Left lobe of liver (tissue), 2 donors: ENCODE measurements at regions not wholly inside any gene's neighbourhood (a gene's known extent, or its start where the extent isn't known, plus 50 kb on each side); places are given as distances from the start of the nearest gene placed in this dataset.

Source experiments
- ATAC-seq: fragments of 200-7000 bp; cut with Tn5 transposase; one replicate; pipeline ENCODE4 v1.9.1; 2020; ENCODE audit warnings: mild to moderate bottlenecking, moderate library complexity
- DNase-seq: peaks from one replicate; pipeline ENCODE4 v3.0.0-alpha.2; 2020; ENCODE audit warnings: low spot score
- donor health status: DM: no; HTN: no; CAD: no; lungs with moderate emphysema.
- donor health status: DM: no; HTN: yes; CAD: no.

- ATAC-seq (no peak), DNase-seq (no peak)
Measured at GRCh38 chr2:186431306-186431705, 54.8 kb upstream of the ZC3H15 start.

GRCh38 chr2:186433040-186433439 is 53.0 kb upstream of the ZC3H15 start:
- ATAC-seq: no peak
- DNase-seq: no peak

GRCh38 chr2:186433777-186434432 is 52.2 kb upstream of the ZC3H15 start:
- DNase-seq: peak; percentile 69
- ATAC-seq: peak; percentile 92
